Gastrocnemius medialis (tissue), 4 donors: ENCODE measurements at regions not wholly inside any gene's neighbourhood (a gene's known extent, or its start where the extent isn't known, plus 50 kb on each side); places are given as distances from the start of the nearest gene placed in this dataset.
"Not testable (repeated sequence)": the region's sequence is repeated elsewhere in the genome, so short reads cannot be mapped to it uniquely, and the experiment has no call there.

Experiments
- ATAC-seq, 2 donors: fragments of 150-250 bp; one replicate each; pipeline ENCODE4 v1.9.1; 2016
- DNase-seq, 2 donors: peaks; one replicate each; pipeline ENCODE4 v3.0.0-alpha.2; 2019
- H3K27ac ChIP-seq, 4 donors: fragments of 200-600 bp; sonication (generic); 1 replicate in 1 of 4; 2 replicates in 3 of 4; pipeline ENCODE4 v1.5.1; 2016 to 2018; ENCODE audit warnings: mild to moderate bottlenecking in 2 of 4, moderate library complexity in 1 of 4
- H3K27me3 ChIP-seq, 3 donors: fragments of 200-600 bp; sonication (generic) in 2 of 3; 1 replicate in 1 of 3; 2 replicates in 2 of 3; pipeline versions ENCODE4 v1.5.1 to v1.6.0; 2016 to 2019; ENCODE audit warnings: mild to moderate bottlenecking in 1 of 3, moderate library complexity in 1 of 3
- H3K36me3 ChIP-seq, 2 donors: fragments of 200-600 bp; sonication (generic) in 1 of 2; one replicate each; pipeline ENCODE4 v1.5.1; 2017 to 2018
- H3K4me1 ChIP-seq, 2 donors: fragments of 200-600 bp; sonication (generic) in 1 of 2; one replicate each; pipeline ENCODE4 v1.5.1; 2016 to 2017; ENCODE audit warnings: mild to moderate bottlenecking in 2 of 2
- H3K4me3 ChIP-seq, 4 donors: fragments of 200-600 bp; sonication (generic) in 3 of 4; 1 replicate in 1 of 4; 2 replicates in 3 of 4; pipeline ENCODE4 v1.5.1; 2016 to 2019; ENCODE audit warnings: mild to moderate bottlenecking in 2 of 4
- H3K9me3 ChIP-seq, 3 donors: fragments of 200-600 bp; sonication (generic) in 2 of 3; 1 replicate in 1 of 3; 2 replicates in 2 of 3; pipeline ENCODE4 v1.5.1; 2016 to 2019
- CTCF ChIP-seq, 5 experiments: fragments of 450-650 bp in 3 of 5; fragments of 200-600 bp in 2 of 5; sonication (generic) in 2 of 5; IDR thresholded peaks in 4 of 5; conservative IDR thresholded peaks in 1 of 5; 1 replicate in 4 of 5; 2 replicates in 1 of 5; pipeline ENCODE4 v1.5.1; 2016 to 2019; ENCODE audit warnings: antibody characterized with exemption in 5 of 5, mild to moderate bottlenecking in 3 of 5, moderate library complexity in 3 of 5
- POLR2A ChIP-seq, 2 donors: fragments of 450-650 bp; IDR thresholded peaks; one replicate each; pipeline ENCODE4 v1.6.1; 2017; ENCODE audit warnings: antibody characterized with exemption in 2 of 2, mild to moderate bottlenecking in 2 of 2, moderate library complexity in 2 of 2
- in situ Hi-C, 4 donors: fragments of 200-750 bp; cut with MboI; loops; one replicate each; pipeline versions ENCODE4 v1.15.0 to v1.8.0; 2017; ENCODE audit warnings: low sequenced_read_pairs in 4 of 4
- intact Hi-C: fragments of 100-400 bp; cut with DNase I; formaldehyde crosslinking; loops from one replicate; pipeline ENCODE4 v1.15.1; 2023; ENCODE audit warnings: low total_unique reads

- in situ Hi-C loops = no loop called here
- intact Hi-C loops = no loop called here
- Histone ChIP-seq H3K4me1 (no peaks in the 10 kb centered on the region), H3K27ac (no peak overlapping the region), H3K27me3 (no peaks in the 10 kb centered on the region), H3K9me3 (no peaks in the 10 kb centered on the region), H3K4me3 (no peak overlapping the region), H3K36me3 (no peaks in the 10 kb centered on the region)
- no peak for ATAC-seq
- no peak for TF ChIP-seq POLR2A (IDR thresholded peaks at IDR 0.05)
- no peak for TF ChIP-seq CTCF (IDR thresholded peaks at IDR 0.05 in 4 of 5, conservative IDR thresholded peaks at IDR 0.05 in 1 of 5)
- no peak for DNase-seq
Observed at GRCh38 chr2:226286916-226287315, 512.7 kb downstream of the IRS1 start.

- intact Hi-C loops (no loop called here), in situ Hi-C loops (no loop called here)
- Histone ChIP-seq H3K4me1 (no peaks in the 10 kb centered on the region), H3K9me3 (no peaks in the 10 kb centered on the region), H3K4me3 (no peak overlapping the region), H3K27me3 (no peaks in the 10 kb centered on the region), H3K36me3 (no peaks in the 10 kb centered on the region), H3K27ac (no peak overlapping the region)
- TF ChIP-seq CTCF (IDR thresholded peaks at IDR 0.05 in 4 of 5, conservative IDR thresholded peaks at IDR 0.05 in 1 of 5) (no peak), POLR2A (IDR thresholded peaks at IDR 0.05) (no peak)
- ATAC-seq (no peak), DNase-seq (no peak)
Observed at GRCh38 chr2:226283796-226284195, 515.8 kb downstream of the IRS1 start.

GRCh38 chr2:226282151-226282550 is 517.5 kb downstream of the IRS1 start:
- Histone ChIP-seq H3K27me3 (no peaks in the 10 kb centered on the region), H3K9me3 (no peaks in the 10 kb centered on the region), H3K4me3 (no peak overlapping the region), H3K4me1 (no peaks in the 10 kb centered on the region), H3K27ac (no peak overlapping the region), H3K36me3 (no peaks in the 10 kb centered on the region)
- TF ChIP-seq POLR2A (IDR thresholded peaks at IDR 0.05) (no peak), CTCF (IDR thresholded peaks at IDR 0.05 in 4 of 5, conservative IDR thresholded peaks at IDR 0.05 in 1 of 5) (no peak)
- in situ Hi-C loops = no loop called here
- no peak for ATAC-seq
- intact Hi-C loops = no loop called here
- DNase-seq = no peak

- H3K36me3 ChIP-seq, H3K27ac ChIP-seq, H3K9me3 ChIP-seq, in situ Hi-C loops, intact Hi-C loops, ATAC-seq, H3K4me3 ChIP-seq, H3K27me3 ChIP-seq, H3K4me1 ChIP-seq, DNase-seq: not testable (repeated sequence)
Observed at GRCh38 chr2:226280136-226280535, 519.5 kb downstream of the IRS1 start.

- DNase-seq (no peak), ATAC-seq (no peak)
- in situ Hi-C loops = no loop called here
- Histone ChIP-seq H3K27me3 (no peaks in the 10 kb centered on the region), H3K4me3 (no peak overlapping the region), H3K27ac (no peak overlapping the region), H3K4me1 (no peaks in the 10 kb centered on the region), H3K36me3 (no peaks in the 10 kb centered on the region), H3K9me3 (no peaks in the 10 kb centered on the region)
- intact Hi-C loops = no loop called here
- TF ChIP-seq CTCF (IDR thresholded peaks at IDR 0.05 in 4 of 5, conservative IDR thresholded peaks at IDR 0.05 in 1 of 5) (no peak), POLR2A (IDR thresholded peaks at IDR 0.05) (no peak)
Observed at GRCh38 chr2:226275215-226275614, 524.4 kb downstream of the IRS1 start.
